ENCODE measurements at regions not wholly inside any gene's neighbourhood (a gene's known extent, or its start where the extent isn't known, plus 50 kb on each side); places are given as distances from the start of the nearest gene placed in this dataset.

DNA sequence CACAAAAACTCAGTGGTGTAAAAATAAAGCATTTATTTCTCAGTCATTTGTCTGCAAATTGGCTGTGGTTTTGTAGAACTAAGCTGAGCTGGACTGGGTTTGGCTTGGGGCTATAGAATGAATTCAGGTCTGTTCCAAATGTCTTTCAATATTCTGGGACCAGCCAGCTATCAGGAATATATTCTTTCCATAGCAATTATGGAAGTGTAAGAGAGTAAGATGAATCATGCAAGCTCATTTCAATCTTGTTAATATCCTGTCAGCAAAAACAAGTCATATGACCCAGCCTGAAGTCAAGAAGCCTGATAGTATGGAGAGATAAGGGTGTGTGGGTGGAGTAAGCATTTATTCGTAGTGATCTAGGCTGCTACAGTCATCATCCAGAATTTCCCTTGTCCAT, 481.0 kb upstream of the CDH2 start:
- TF ChIP-seq, protein P1, sequence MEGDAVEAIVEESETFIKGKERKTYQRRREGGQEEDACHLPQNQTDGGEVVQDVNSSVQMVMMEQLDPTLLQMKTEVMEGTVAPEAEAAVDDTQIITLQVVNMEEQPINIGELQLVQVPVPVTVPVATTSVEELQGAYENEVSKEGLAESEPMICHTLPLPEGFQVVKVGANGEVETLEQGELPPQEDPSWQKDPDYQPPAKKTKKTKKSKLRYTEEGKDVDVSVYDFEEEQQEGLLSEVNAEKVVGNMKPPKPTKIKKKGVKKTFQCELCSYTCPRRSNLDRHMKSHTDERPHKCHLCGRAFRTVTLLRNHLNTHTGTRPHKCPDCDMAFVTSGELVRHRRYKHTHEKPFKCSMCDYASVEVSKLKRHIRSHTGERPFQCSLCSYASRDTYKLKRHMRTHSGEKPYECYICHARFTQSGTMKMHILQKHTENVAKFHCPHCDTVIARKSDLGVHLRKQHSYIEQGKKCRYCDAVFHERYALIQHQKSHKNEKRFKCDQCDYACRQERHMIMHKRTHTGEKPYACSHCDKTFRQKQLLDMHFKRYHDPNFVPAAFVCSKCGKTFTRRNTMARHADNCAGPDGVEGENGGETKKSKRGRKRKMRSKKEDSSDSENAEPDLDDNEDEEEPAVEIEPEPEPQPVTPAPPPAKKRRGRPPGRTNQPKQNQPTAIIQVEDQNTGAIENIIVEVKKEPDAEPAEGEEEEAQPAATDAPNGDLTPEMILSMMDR (IDR thresholded peaks at IDR 0.05), result no peak
- TF ChIP-seq POLR2A (IDR thresholded peaks at IDR 0.05), result no peak

All from body of pancreas (tissue), 4 donors.